ENCODE measurements at regions not wholly inside any gene's neighbourhood (a gene's known extent, or its start where the extent isn't known, plus 50 kb on each side); places are given as distances from the start of the nearest gene placed in this dataset.

DNA sequence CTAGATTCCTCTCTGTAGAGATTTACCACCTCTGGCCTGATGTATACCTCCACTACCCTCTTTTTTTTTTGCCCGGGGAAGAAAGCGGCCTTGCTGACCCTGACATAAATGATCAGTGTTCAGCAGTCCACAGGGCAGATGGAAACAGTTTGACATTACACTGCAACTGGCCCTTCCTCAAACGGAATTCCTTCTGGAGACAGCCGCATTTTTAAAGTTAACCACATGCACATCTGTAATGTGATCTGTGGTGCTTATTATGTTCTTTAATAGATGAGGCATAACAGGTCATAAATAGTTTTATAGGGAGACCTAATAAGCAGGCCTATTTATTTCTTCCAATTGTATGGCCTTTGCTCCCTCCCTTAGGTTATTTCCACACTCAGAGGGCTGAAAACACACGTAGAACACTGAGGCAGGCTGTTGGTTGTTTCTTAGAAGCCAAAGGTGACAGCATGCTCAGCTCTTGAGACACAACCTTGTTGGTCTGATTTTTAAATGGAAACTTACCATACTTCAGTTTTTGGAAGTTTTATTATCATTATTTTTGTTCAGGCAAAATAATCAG lies 84.0 kb upstream of the APC start:
- no peak overlapping the region for H3K4me3 ChIP-seq (ENCODE audit: low read depth, low read length)
- H3K4me1 ChIP-seq (ENCODE audit: control insufficient read depth, insufficient read depth, low read length), result no peaks in the 10 kb centered on the region
- no peak overlapping the region for H3K9ac ChIP-seq (ENCODE audit: low read depth, low read length)
- H3K36me3 ChIP-seq (ENCODE audit: control insufficient read depth, insufficient read depth, low read length), result no peaks in the 10 kb centered on the region
- no peaks in the 10 kb centered on the region for H3K27me3 ChIP-seq (ENCODE audit: control insufficient read depth, insufficient read depth, low read length)
- H3K9me3 ChIP-seq (ENCODE audit: control insufficient read depth, insufficient read depth, low read length), result no peaks in the 10 kb centered on the region

DNA sequence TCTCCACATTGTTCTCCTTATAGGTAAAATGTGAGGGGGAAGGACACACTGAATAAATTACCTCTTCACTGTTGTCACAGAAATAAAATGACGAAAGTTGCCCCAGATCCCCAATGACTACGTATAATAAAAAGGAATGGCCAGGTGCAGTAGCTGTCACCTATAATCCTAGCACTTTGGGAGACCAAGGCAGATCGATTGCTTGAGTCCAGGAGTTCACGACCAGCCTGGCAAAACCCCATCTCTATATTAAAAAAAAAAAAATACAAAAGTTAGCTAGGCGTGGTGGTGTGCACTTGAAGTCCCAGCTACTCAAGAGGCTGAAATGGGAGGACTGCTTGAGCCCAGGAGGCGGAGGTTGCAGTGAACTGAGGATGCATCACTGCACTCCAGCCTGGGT lies 82.2 kb upstream of the APC start:
- H3K9ac ChIP-seq (ENCODE audit: low read depth, low read length), result no peak overlapping the region
- H3K4me1 ChIP-seq (ENCODE audit: control insufficient read depth, insufficient read depth, low read length), result no peaks in the 10 kb centered on the region
- no peaks in the 10 kb centered on the region for H3K27me3 ChIP-seq (ENCODE audit: control insufficient read depth, insufficient read depth, low read length)
- no peaks in the 10 kb centered on the region for H3K36me3 ChIP-seq (ENCODE audit: control insufficient read depth, insufficient read depth, low read length)
- H3K4me3 ChIP-seq (ENCODE audit: low read depth, low read length), result no peak overlapping the region
- no peaks in the 10 kb centered on the region for H3K9me3 ChIP-seq (ENCODE audit: control insufficient read depth, insufficient read depth, low read length)

DNA sequence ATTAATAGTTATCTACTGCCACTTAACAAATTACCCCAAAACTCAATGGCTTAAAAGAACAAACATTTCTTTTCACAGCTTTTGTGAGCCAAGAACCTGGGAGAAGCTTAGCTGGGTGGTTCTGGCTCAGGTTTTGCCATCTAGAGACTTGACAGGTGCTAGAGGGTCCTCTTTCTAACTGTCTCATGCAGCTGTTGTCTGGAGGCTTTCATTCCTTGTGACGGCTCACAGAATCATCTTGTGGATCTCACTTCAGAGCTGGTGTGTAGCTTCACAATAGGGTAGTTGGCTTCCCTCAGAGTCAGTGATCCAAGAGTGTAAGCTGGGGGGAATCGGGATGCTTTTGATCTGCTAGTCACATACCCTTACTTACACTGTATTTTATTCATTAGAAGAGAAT lies 81.2 kb upstream of the APC start:
- Histone ChIP-seq H3K4me3 (ENCODE audit: low read depth, low read length) (no peak overlapping the region), H3K36me3 (ENCODE audit: control insufficient read depth, insufficient read depth, low read length) (no peaks in the 10 kb centered on the region), H3K27me3 (ENCODE audit: control insufficient read depth, insufficient read depth, low read length) (no peaks in the 10 kb centered on the region)

GRCh38 chr5:112657804-112658203 lies 79.9 kb upstream of the APC start:
- Histone ChIP-seq H3K4me1 (ENCODE audit: control insufficient read depth, insufficient read depth, low read length) (no peaks in the 10 kb centered on the region), H3K9me3 (ENCODE audit: control insufficient read depth, insufficient read depth, low read length) (no peaks in the 10 kb centered on the region), H3K4me3 (ENCODE audit: low read depth, low read length) (no peak overlapping the region), H3K36me3 (ENCODE audit: control insufficient read depth, insufficient read depth, low read length) (no peaks in the 10 kb centered on the region), H3K9ac (ENCODE audit: low read depth, low read length) (no peak overlapping the region), H3K27me3 (ENCODE audit: control insufficient read depth, insufficient read depth, low read length) (no peaks in the 10 kb centered on the region)

More for the DNA sequence above, 81.2 kb upstream of the APC start:
- Histone ChIP-seq H3K9me3 (ENCODE audit: control insufficient read depth, insufficient read depth, low read length) (no peaks in the 10 kb centered on the region), H3K4me1 (ENCODE audit: control insufficient read depth, insufficient read depth, low read length) (no peaks in the 10 kb centered on the region), H3K9ac (ENCODE audit: low read depth, low read length) (no peak overlapping the region)

- no peaks in the 10 kb centered on the region for H3K9me3 ChIP-seq (ENCODE audit: control insufficient read depth, insufficient read depth, low read length)
- H3K4me3 ChIP-seq (ENCODE audit: low read depth, low read length), result no peak overlapping the region
- H3K4me1 ChIP-seq (ENCODE audit: control insufficient read depth, insufficient read depth, low read length), result no peaks in the 10 kb centered on the region
- no peaks in the 10 kb centered on the region for H3K36me3 ChIP-seq (ENCODE audit: control insufficient read depth, insufficient read depth, low read length)
- H3K9ac ChIP-seq (ENCODE audit: low read depth, low read length), result no peak overlapping the region
- no peaks in the 10 kb centered on the region for H3K27me3 ChIP-seq (ENCODE audit: control insufficient read depth, insufficient read depth, low read length)
Observed at GRCh38 chr5:112660359-112660758, 77.3 kb upstream of the APC start.

DNA sequence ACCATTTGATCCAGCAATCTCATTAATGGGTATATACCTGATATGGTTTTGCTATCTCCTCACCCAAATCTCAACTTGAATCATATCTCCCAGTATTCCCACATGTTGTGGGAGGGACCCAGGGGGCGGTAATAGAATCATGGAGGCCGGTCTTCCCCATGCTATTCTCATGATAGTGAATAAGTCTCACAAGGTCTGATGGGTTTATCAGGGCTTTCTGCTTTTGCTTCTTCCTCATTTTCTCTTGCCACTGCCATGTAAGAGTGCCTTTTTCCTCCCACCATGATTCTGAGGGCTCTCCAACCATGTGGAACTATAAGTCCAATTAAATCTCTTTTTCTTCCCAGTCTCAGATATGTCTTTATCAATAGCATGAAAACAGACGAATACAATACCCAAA lies 74.5 kb upstream of the APC start:
- H3K27me3 ChIP-seq (ENCODE audit: control insufficient read depth, insufficient read depth, low read length), result no peaks in the 10 kb centered on the region
- no peaks in the 10 kb centered on the region for H3K9me3 ChIP-seq (ENCODE audit: control insufficient read depth, insufficient read depth, low read length)

GRCh38 chr5:112668016-112668415 lies 69.7 kb upstream of the APC start:
- H3K27me3 ChIP-seq (ENCODE audit: control insufficient read depth, insufficient read depth, low read length), result no peaks in the 10 kb centered on the region
- H3K4me1 ChIP-seq (ENCODE audit: control insufficient read depth, insufficient read depth, low read length), result no peaks in the 10 kb centered on the region
- no peaks in the 10 kb centered on the region for H3K36me3 ChIP-seq (ENCODE audit: control insufficient read depth, insufficient read depth, low read length)
- no peak overlapping the region for H3K4me3 ChIP-seq (ENCODE audit: low read depth, low read length)
- H3K9me3 ChIP-seq (ENCODE audit: control insufficient read depth, insufficient read depth, low read length), result no peaks in the 10 kb centered on the region
- no peak overlapping the region for H3K9ac ChIP-seq (ENCODE audit: low read depth, low read length)

More for the DNA sequence above, 74.5 kb upstream of the APC start:
- Histone ChIP-seq H3K9ac (ENCODE audit: low read depth, low read length) (no peak overlapping the region), H3K4me3 (ENCODE audit: low read depth, low read length) (no peak overlapping the region), H3K4me1 (ENCODE audit: control insufficient read depth, insufficient read depth, low read length) (no peaks in the 10 kb centered on the region), H3K36me3 (ENCODE audit: control insufficient read depth, insufficient read depth, low read length) (no peaks in the 10 kb centered on the region)

- Histone ChIP-seq H3K36me3 (ENCODE audit: control insufficient read depth, insufficient read depth, low read length) (no peaks in the 10 kb centered on the region), H3K27me3 (ENCODE audit: control insufficient read depth, insufficient read depth, low read length) (no peaks in the 10 kb centered on the region), H3K9ac (ENCODE audit: low read depth, low read length) (no peak overlapping the region), H3K4me1 (ENCODE audit: control insufficient read depth, insufficient read depth, low read length) (no peaks in the 10 kb centered on the region), H3K4me3 (ENCODE audit: low read depth, low read length) (no peak overlapping the region), H3K9me3 (ENCODE audit: control insufficient read depth, insufficient read depth, low read length) (no peaks in the 10 kb centered on the region)
Observed at GRCh38 chr5:112668911-112669310, 68.8 kb upstream of the APC start.

- Histone ChIP-seq H3K4me1 (ENCODE audit: control insufficient read depth, insufficient read depth, low read length) (no peaks in the 10 kb centered on the region), H3K36me3 (ENCODE audit: control insufficient read depth, insufficient read depth, low read length) (no peaks in the 10 kb centered on the region), H3K27me3 (ENCODE audit: control insufficient read depth, insufficient read depth, low read length) (no peaks in the 10 kb centered on the region), H3K9me3 (ENCODE audit: control insufficient read depth, insufficient read depth, low read length) (no peaks in the 10 kb centered on the region), H3K9ac (ENCODE audit: low read depth, low read length) (peak overlapping the region; percentile 13), H3K4me3 (ENCODE audit: low read depth, low read length) (no peak overlapping the region)
Observed at GRCh38 chr5:112669328-112669963, 68.2 kb upstream of the APC start.

DNA sequence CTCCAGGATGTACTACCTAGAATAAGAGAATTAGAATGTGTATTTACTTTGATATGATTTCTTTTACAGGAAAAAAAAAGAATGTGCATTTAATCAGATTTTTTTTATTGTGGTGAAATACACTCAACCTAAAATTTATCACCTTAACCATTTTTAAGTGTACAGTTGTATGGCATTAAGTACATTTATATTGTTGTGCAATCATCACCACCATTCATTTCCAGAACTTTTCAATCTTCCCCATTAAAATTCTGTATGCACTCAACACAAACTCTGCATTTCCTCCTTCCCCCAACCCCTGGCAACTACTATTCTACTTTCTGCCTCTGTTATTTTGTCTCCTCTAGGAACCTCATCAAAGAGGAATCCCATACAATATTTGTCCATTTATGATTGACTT lies 66.0 kb upstream of the APC start:
- Histone ChIP-seq H3K36me3 (ENCODE audit: control insufficient read depth, insufficient read depth, low read length) (no peaks in the 10 kb centered on the region), H3K4me3 (ENCODE audit: low read depth, low read length) (no peak overlapping the region), H3K9me3 (ENCODE audit: control insufficient read depth, insufficient read depth, low read length) (no peaks in the 10 kb centered on the region), H3K27me3 (ENCODE audit: control insufficient read depth, insufficient read depth, low read length) (no peaks in the 10 kb centered on the region), H3K4me1 (ENCODE audit: control insufficient read depth, insufficient read depth, low read length) (no peaks in the 10 kb centered on the region), H3K9ac (ENCODE audit: low read depth, low read length) (no peak overlapping the region)

- Histone ChIP-seq H3K36me3 (ENCODE audit: control insufficient read depth, insufficient read depth, low read length) (no peaks in the 10 kb centered on the region), H3K27me3 (ENCODE audit: control insufficient read depth, insufficient read depth, low read length) (no peaks in the 10 kb centered on the region), H3K9ac (ENCODE audit: low read depth, low read length) (no peak overlapping the region), H3K9me3 (ENCODE audit: control insufficient read depth, insufficient read depth, low read length) (no peaks in the 10 kb centered on the region), H3K4me1 (ENCODE audit: control insufficient read depth, insufficient read depth, low read length) (no peaks in the 10 kb centered on the region), H3K4me3 (ENCODE audit: low read depth, low read length) (no peak overlapping the region)
Observed at GRCh38 chr5:112681481-112681908, 56.2 kb upstream of the APC start.

DNA sequence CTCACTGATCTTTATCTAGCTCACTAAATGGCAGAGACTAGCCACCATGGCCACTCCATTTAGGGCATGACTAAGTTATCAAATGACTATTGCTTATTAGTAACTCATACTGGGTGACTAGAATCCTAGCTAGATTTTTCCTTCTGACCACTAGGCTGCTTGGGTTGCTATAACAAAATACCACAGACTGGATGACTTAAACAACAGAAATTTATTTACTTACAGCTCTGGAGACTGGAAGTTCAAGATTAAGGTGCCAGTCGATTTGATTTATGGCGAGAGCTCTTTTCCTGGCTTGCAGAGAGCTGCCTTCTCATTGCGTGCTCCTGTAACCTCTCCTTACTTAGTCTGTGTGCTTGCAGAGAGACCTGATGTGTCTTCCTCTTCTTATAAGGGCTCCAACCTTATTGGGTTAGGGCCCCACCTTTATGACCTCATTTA lies 55.0 kb upstream of the APC start:
- Histone ChIP-seq H3K9me3 (ENCODE audit: control insufficient read depth, insufficient read depth, low read length) (no peaks in the 10 kb centered on the region), H3K27me3 (ENCODE audit: control insufficient read depth, insufficient read depth, low read length) (no peaks in the 10 kb centered on the region), H3K9ac (ENCODE audit: low read depth, low read length) (no peak overlapping the region), H3K4me3 (ENCODE audit: low read depth, low read length) (no peak overlapping the region), H3K36me3 (ENCODE audit: control insufficient read depth, insufficient read depth, low read length) (no peaks in the 10 kb centered on the region), H3K4me1 (ENCODE audit: control insufficient read depth, insufficient read depth, low read length) (peaks cover 4% of the 10 kb centered on the region)
